ENCODE measurements at regions not wholly inside any gene's neighbourhood (a gene's known extent, or its start where the extent isn't known, plus 50 kb on each side); places are given as distances from the start of the nearest gene placed in this dataset.

GRCh38 chr3:59423707-59424106 lies 373.9 kb upstream of the CFAP20DC start:
- TF ChIP-seq, protein P1, sequence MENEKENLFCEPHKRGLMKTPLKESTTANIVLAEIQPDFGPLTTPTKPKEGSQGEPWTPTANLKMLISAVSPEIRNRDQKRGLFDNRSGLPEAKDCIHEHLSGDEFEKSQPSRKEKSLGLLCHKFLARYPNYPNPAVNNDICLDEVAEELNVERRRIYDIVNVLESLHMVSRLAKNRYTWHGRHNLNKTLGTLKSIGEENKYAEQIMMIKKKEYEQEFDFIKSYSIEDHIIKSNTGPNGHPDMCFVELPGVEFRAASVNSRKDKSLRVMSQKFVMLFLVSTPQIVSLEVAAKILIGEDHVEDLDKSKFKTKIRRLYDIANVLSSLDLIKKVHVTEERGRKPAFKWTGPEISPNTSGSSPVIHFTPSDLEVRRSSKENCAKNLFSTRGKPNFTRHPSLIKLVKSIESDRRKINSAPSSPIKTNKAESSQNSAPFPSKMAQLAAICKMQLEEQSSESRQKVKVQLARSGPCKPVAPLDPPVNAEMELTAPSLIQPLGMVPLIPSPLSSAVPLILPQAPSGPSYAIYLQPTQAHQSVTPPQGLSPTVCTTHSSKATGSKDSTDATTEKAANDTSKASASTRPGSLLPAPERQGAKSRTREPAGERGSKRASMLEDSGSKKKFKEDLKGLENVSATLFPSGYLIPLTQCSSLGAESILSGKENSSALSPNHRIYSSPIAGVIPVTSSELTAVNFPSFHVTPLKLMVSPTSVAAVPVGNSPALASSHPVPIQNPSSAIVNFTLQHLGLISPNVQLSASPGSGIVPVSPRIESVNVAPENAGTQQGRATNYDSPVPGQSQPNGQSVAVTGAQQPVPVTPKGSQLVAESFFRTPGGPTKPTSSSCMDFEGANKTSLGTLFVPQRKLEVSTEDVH (IDR thresholded peaks at IDR 0.05; ENCODE audit: low read depth, partially characterized antibody): no peak
- TF ChIP-seq MYC (IDR thresholded peaks at IDR 0.05; ENCODE audit: insufficient read depth, insufficient read length, insufficient replicate concordance, low read length, severe bottlenecking) (no peak), CTCF (IDR thresholded peaks at IDR 0.05 in 2 of 3, conservative IDR thresholded peaks at IDR 0.05 in 1 of 3; ENCODE audit: control insufficient read depth in 2 of 3, extremely low read depth in 1 of 3, insufficient read depth in 1 of 3, low read depth in 3 of 3, low read length in 3 of 3) (no peak), POLR2A (IDR thresholded peaks at IDR 0.05; ENCODE audit: low read depth, low read length) (no peak), EZH2 (IDR thresholded peaks at IDR 0.05; ENCODE audit: borderline replicate concordance, control insufficient read depth, low read depth, low read length) (no peak), RFX5 (IDR thresholded peaks at IDR 0.05; ENCODE audit: low read depth, low read length) (no peak), DPF2 (IDR thresholded peaks at IDR 0.05) (no peak), TCF7 (IDR thresholded peaks at IDR 0.05; ENCODE audit: borderline replicate concordance) (no peak)
- TF ChIP-seq, protein P2, sequence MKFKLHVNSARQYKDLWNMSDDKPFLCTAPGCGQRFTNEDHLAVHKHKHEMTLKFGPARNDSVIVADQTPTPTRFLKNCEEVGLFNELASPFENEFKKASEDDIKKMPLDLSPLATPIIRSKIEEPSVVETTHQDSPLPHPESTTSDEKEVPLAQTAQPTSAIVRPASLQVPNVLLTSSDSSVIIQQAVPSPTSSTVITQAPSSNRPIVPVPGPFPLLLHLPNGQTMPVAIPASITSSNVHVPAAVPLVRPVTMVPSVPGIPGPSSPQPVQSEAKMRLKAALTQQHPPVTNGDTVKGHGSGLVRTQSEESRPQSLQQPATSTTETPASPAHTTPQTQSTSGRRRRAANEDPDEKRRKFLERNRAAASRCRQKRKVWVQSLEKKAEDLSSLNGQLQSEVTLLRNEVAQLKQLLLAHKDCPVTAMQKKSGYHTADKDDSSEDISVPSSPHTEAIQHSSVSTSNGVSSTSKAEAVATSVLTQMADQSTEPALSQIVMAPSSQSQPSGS (IDR thresholded peaks at IDR 0.05; ENCODE audit: low read length): no peak
